Pancreas (tissue), 10 donors: ENCODE measurements at regions not wholly inside any gene's neighbourhood (a gene's known extent, or its start where the extent isn't known, plus 50 kb on each side); places are given as distances from the start of the nearest gene placed in this dataset.

Experiments
- ATAC-seq, 4 donors: fragments of 200-7000 bp; cut with Tn5 transposase; one replicate each; pipeline versions ENCODE4 v1.8.0 to v1.9.1; 2020; ENCODE audit warnings: mild to moderate bottlenecking in 4 of 4, moderate library complexity in 4 of 4
- DNase-seq, 6 donors: peaks; one replicate each; pipeline ENCODE4 v3.0.0-alpha.2; 2020
- FAIRE-seq: peaks from 2 replicates; lab custom pipeline; 2012; peaks lifted over from hg19 to GRCh38; lab: Jason Lieb, UNC
- H3K27ac ChIP-seq, 4 donors: fragments of 200-600 bp; sonication (generic); 1 replicate in 3 of 4; 2 replicates in 1 of 4; pipeline versions ENCODE4 v1.5.0 to v1.8.0; 2020
- H3K27me3 ChIP-seq, 4 donors: fragments of 200-600 bp; one replicate each; pipeline ENCODE4 v1.8.0; 2021
- H3K36me3 ChIP-seq, 3 donors: fragments of 200-600 bp; sonication (generic) in 1 of 3; one replicate each; pipeline versions ENCODE4 v1.5.0 to v1.8.0; 2020 to 2021
- H3K4me1 ChIP-seq, 3 donors: fragments of 200-600 bp; one replicate each; pipeline ENCODE4 v1.8.0; 2021
- H3K4me3 ChIP-seq, 4 donors: fragments of 200-600 bp; sonication (generic) in 2 of 4; one replicate each; pipeline versions ENCODE4 v1.5.0 to v1.8.0; 2020 to 2021
- H3K9me3 ChIP-seq, 4 donors: fragments of 200-600 bp; one replicate each; pipeline ENCODE4 v1.8.0; 2021
- WGBS, 2 donors: extraction: QIAGEN DNeasy Blood & Tissue Kit; methylation state at CpG; one replicate each; pipeline ENCODE4 v1.1.7; 2013; 5-methylcytosine and 5-hydroxymethylcytosine counted together
- intact Hi-C, 3 donors: fragments of 100-400 bp; cut with DNase I; formaldehyde crosslinking; loops; one replicate each; pipeline versions ENCODE4 v1.11.1 to v1.14.2; 2022
- TF ChIP-seq, protein P1 (sequence below), 4 donors: fragments of 200-600 bp; sonication (generic) in 3 of 4; IDR thresholded peaks; one replicate each; pipeline versions ENCODE4 v1.5.0 to v1.8.0; 2021; ENCODE audit warnings: antibody characterized with exemption in 4 of 4
- donor health status: healthy with polysubstance abuse.
- donor health status: DM: no; HTN: no; CAD: no; lungs with moderate emphysema.
- donor health status: DM: no; HTN: no; CAD: no.
- donor health status: control.
- donor health status: control.
- donor health status: Bipolar disorder and iron deficiency.
- donor health status: DM: yes; HTN: yes; CAD: no.
- donor health status: DM: no; HTN: no; CAD: no.
- donor health status: DM: no; HTN: no; CAD: no.
- donor health status: DM: yes; HTN: yes; CAD: no.

DNA sequence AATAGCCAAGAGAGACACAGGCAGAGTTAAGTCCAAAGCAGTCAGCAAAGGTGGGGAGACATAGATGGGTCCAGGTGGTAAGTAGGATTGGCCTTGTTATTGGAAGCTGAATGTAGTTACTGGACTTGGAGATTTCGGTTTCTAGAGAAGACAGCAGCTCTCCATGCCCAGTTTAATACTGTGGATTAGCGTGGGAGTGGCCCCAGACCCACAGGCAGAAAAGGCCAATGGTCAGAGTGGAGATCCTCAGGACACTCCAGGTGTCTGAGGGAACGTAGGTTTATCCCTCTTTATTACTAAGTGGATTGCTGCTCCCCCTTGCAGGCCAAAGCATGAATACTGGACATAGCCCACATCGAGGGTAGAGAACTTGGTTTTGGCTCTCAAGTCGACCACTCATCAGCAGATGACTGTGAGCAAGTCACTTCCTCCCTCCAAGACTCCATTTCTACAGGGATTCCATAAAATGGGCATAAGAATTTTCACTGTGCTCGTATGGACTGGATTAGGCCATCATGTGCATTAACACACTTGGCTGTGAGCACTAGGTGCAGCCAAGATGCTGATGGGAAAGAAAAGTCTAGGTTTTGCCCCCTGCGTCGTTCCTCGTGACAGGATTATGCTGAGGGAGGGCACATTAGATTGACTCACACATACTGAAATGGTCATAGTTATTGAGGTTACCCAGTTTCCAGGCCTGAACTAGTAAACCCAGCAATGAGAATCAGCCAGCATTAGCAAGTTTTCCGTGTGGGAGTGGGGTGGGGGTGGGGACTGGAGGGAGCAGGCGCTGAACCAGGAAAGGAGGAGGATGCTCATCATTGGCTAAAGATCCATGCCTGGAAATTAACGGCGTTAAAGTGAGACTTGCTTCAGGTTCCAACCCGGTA, 225.2 kb upstream of the TPRG1 start:
- DNase-seq (no peak), FAIRE-seq (no peak), ATAC-seq (no peak)
- H3K9me3 ChIP-seq = no peaks in the 10 kb centered on the region
- TF ChIP-seq, protein P1, sequence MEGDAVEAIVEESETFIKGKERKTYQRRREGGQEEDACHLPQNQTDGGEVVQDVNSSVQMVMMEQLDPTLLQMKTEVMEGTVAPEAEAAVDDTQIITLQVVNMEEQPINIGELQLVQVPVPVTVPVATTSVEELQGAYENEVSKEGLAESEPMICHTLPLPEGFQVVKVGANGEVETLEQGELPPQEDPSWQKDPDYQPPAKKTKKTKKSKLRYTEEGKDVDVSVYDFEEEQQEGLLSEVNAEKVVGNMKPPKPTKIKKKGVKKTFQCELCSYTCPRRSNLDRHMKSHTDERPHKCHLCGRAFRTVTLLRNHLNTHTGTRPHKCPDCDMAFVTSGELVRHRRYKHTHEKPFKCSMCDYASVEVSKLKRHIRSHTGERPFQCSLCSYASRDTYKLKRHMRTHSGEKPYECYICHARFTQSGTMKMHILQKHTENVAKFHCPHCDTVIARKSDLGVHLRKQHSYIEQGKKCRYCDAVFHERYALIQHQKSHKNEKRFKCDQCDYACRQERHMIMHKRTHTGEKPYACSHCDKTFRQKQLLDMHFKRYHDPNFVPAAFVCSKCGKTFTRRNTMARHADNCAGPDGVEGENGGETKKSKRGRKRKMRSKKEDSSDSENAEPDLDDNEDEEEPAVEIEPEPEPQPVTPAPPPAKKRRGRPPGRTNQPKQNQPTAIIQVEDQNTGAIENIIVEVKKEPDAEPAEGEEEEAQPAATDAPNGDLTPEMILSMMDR (IDR thresholded peaks at IDR 0.05) = no peak
- 74 to 83% methylated on average over 14 of the region's 14 CpGs for WGBS, 2 donors
- peak overlapping the region in 3 of 4 donors; percentile 20 to 49 (median 38) for H3K4me3 ChIP-seq
- no peaks in the 10 kb centered on the region for H3K27me3 ChIP-seq
- no peaks in the 10 kb centered on the region for H3K36me3 ChIP-seq
- peaks cover 34 to 39% (median 37%) of the 10 kb centered on the region in 3 donors for H3K4me1 ChIP-seq
- peak overlapping the region; percentile 80 to 94 (median 92) for H3K27ac ChIP-seq
- intact Hi-C loops = loop anchor here in 1 of 3 donors (10.0 kb wide), 1 partner anchor 912 kb away; no protein-coding TSS in a partner anchor

DNA sequence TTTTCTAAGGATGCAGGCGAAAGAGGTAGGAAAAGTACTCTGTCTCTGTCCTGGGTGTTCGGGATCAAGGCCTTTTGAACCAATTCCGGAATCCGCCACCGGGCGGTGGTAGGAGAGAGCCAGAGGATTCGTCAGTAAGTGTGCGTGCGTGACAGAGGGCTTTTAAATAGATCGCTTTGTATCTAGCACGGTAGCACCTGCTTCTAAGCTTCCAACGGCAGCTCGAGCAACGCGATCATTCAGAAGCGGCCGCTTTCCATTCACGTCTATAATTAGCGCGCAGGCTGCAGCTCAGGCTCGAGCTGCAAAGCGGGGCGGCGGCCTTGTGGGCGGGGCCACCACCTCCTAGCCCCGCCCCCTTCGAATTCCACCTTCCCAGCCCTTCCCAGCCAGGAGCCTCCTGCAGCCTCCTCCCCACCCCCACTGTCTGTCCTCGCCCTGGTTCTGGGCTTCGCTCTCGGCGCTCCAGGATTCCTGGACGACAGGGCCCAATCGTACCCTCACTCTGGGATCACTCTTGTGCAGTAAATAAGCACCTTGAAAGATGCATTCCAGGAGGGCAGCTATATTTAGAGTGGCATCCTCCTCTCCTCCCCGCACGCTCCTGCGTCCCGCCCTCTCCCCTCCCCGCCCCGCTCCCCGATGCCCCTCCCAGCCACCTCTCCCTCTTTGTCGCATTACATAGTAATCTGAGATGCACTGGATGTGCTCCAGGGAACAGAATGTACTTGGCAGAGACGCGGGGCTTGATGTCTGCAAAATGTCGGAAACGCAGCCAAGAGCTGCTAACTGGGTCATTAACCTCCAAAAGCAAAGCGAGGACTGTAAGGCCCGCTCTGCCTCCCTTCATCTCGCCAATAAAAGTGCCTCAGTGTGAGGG, 224.1 kb upstream of the TPRG1 start:
- H3K27me3 ChIP-seq = no peaks in the 10 kb centered on the region
- peak overlapping the region; percentile 89 to 94 (median 92) for H3K27ac ChIP-seq
- ATAC-seq (peak; percentile 84 to 89 (median 87)), FAIRE-seq (no peak), DNase-seq (peak; percentile 89 to 98 (median 96))
- 3% methylated on average over 47 to 48 of the region's 48 CpGs for WGBS, 2 donors
- intact Hi-C loops = loop anchor here in 1 of 3 donors (10.0 kb wide), 1 partner anchor 913 kb away; no protein-coding TSS in a partner anchor
- peak overlapping the region; percentile 20 to 49 (median 30) for H3K4me3 ChIP-seq
- TF ChIP-seq, protein P1 (IDR thresholded peaks at IDR 0.05) = peak in 3 of 4 donors; percentile 19 to 42 (median 26)
- no peaks in the 10 kb centered on the region for H3K36me3 ChIP-seq
- H3K4me1 ChIP-seq = peaks cover 37 to 43% (median 38%) of the 10 kb centered on the region in 3 donors
- no peaks in the 10 kb centered on the region for H3K9me3 ChIP-seq

DNA sequence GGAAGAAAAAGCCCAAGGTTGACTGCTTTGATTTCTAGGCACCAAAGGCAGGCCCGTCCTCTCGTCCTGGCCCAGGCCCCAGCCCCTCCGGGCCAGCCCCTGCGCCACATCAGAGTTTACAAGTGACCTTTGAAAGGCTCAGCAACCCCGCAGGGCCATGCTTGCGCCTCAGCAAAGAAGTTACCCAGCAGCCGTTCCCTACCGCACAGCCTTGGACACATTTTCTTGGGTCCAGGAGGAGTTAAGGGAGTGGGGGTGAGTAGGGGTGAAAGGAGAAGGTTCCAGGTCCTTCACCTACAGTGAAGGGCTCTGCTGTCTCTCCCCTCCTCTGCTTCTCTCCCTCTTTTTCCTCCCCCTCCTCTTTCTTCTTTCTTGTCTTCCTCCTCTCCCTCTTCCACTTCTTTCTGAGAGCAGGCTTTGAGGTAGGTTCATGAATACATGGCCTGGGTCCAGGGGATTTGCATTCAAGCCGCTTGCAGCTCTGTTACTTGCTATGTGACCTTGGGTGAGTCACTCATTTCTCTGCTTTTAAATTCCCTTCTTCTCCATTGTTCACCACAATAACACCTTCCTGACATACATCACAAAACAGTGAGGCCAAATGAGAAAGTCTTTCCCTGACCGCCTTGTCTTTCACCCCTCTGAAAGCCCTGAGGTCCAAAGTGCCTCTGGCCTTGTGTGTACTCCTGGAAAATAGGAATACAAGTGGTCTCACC, 223.3 kb upstream of the TPRG1 start:
- Histone ChIP-seq H3K27ac (peak overlapping the region; percentile 89 to 94 (median 92)), H3K27me3 (no peaks in the 10 kb centered on the region), H3K4me3 (peak overlapping the region in 2 of 4 donors; percentile 9 to 49), H3K9me3 (no peaks in the 10 kb centered on the region), H3K36me3 (no peaks in the 10 kb centered on the region), H3K4me1 (peaks cover 37 to 43% (median 38%) of the 10 kb centered on the region in 3 donors)
- TF ChIP-seq, protein P1 (IDR thresholded peaks at IDR 0.05) = no peak
- no peak for FAIRE-seq
- WGBS, 2 donors = 13 to 23% methylated on average over 10 of the region's 10 CpGs
- intact Hi-C loops = loop anchor here in 1 of 3 donors (10.0 kb wide), 1 partner anchor 914 kb away; no protein-coding TSS in a partner anchor
- ATAC-seq = peak; percentile 10 to 46 (median 26)
- DNase-seq = peak in 3 of 6 donors; percentile 55 to 71 (median 60)

DNA sequence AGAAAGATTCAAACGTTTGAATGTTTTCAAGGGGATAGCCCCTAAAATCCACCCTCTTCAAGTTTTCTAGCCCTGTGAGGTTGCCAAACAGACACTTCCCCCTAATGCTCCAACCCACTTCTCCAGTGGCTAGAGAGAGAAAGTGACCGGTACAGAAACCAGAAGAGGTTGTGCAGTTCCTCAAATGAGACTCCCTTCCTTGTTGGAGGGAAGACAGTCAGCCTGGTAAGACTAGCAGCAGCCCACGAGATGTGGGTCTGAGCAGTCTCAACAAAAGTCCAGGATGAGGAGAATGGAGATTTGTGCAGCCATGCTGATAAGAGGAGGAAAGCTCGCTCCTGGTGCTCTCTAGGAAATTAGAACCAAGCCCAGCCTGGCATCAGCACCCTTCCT, 222.8 kb upstream of the TPRG1 start:
- intact Hi-C loops = loop anchor here in 1 of 3 donors (10.0 kb wide), 1 partner anchor 914 kb away; no protein-coding TSS in a partner anchor
- peaks cover 37 to 43% (median 38%) of the 10 kb centered on the region in 3 donors for H3K4me1 ChIP-seq
- ATAC-seq = no peak

More for the DNA sequence above, 222.8 kb upstream of the TPRG1 start:
- WGBS, 2 donors = 65 to 67% methylated on average over 4 of the region's 4 CpGs
- FAIRE-seq (no peak), DNase-seq (peak in 1 of 6 donors; percentile 31)
- H3K27me3 ChIP-seq = no peaks in the 10 kb centered on the region
- peak overlapping the region in 1 of 4 donors; percentile 9 for H3K4me3 ChIP-seq
- H3K36me3 ChIP-seq = no peaks in the 10 kb centered on the region
- no peaks in the 10 kb centered on the region for H3K9me3 ChIP-seq
- peak overlapping the region; percentile 89 to 94 (median 92) for H3K27ac ChIP-seq
- TF ChIP-seq, protein P1 (IDR thresholded peaks at IDR 0.05) = no peak
